Thyroid gland (tissue), 4 donors: ENCODE measurements at regions not wholly inside any gene's neighbourhood (a gene's known extent, or its start where the extent isn't known, plus 50 kb on each side); places are given as distances from the start of the nearest gene placed in this dataset.
A peak's percentile ranks its signal among the peaks of the same experiment; 100 is the strongest.

ENCODE experiments used
- DNase-seq, 2 donors: peaks; one replicate each; pipeline ENCODE4 v3.0.0-alpha.2; 2019
- H3K27ac ChIP-seq, 3 donors: fragments of 200-600 bp; sonication (generic); 1 replicate in 2 of 3; 2 replicates in 1 of 3; pipeline ENCODE4 v1.5.1; 2016 to 2019; ENCODE audit warnings: mild to moderate bottlenecking in 1 of 3, moderate library complexity in 1 of 3
- H3K27me3 ChIP-seq: fragments of 200-600 bp; sonication (generic); one replicate; pipeline ENCODE4 v1.5.1; 2019
- H3K36me3 ChIP-seq, 2 donors: fragments of 200-600 bp; sonication (generic); one replicate each; pipeline ENCODE4 v1.5.1; 2016 to 2019
- H3K4me1 ChIP-seq, 2 donors: fragments of 200-600 bp; sonication (generic); one replicate each; pipeline ENCODE4 v1.5.1; 2017 to 2019
- H3K4me3 ChIP-seq, 3 donors: fragments of 200-600 bp; sonication (generic); replicated peaks in 1 of 3; 1 replicate in 2 of 3; 2 replicates in 1 of 3; pipeline ENCODE4 v1.5.1; 2016; ENCODE audit warnings: mild to moderate bottlenecking in 1 of 3
- H3K9me3 ChIP-seq: fragments of 200-600 bp; sonication (generic); one replicate; pipeline ENCODE4 v1.5.1; 2017
- POLR2A ChIP-seq, 2 donors: fragments of 450-650 bp; IDR thresholded peaks; one replicate each; pipeline ENCODE4 v1.6.1; 2017; ENCODE audit warnings: antibody characterized with exemption in 2 of 2, mild to moderate bottlenecking in 2 of 2, moderate library complexity in 1 of 2
- WGBS, 2 donors: methylation state at CpG; one replicate each; pipeline ENCODE4 v1.1.5; 2017; 5-methylcytosine and 5-hydroxymethylcytosine counted together
- intact Hi-C: fragments of 100-400 bp; cut with DNase I; formaldehyde crosslinking; loops from one replicate; pipeline ENCODE4 v1.15.1; 2023
- TF ChIP-seq, protein P1 (sequence below), 6 experiments: fragments of 200-600 bp in 3 of 6; fragments of 450-650 bp in 3 of 6; sonication (generic) in 3 of 6; IDR thresholded peaks; one replicate each; pipeline ENCODE4 v1.5.1; 2016 to 2019; ENCODE audit warnings: antibody characterized with exemption in 6 of 6, mild to moderate bottlenecking in 2 of 6, inconsistent platforms in 1 of 6, moderate library complexity in 1 of 6

DNA sequence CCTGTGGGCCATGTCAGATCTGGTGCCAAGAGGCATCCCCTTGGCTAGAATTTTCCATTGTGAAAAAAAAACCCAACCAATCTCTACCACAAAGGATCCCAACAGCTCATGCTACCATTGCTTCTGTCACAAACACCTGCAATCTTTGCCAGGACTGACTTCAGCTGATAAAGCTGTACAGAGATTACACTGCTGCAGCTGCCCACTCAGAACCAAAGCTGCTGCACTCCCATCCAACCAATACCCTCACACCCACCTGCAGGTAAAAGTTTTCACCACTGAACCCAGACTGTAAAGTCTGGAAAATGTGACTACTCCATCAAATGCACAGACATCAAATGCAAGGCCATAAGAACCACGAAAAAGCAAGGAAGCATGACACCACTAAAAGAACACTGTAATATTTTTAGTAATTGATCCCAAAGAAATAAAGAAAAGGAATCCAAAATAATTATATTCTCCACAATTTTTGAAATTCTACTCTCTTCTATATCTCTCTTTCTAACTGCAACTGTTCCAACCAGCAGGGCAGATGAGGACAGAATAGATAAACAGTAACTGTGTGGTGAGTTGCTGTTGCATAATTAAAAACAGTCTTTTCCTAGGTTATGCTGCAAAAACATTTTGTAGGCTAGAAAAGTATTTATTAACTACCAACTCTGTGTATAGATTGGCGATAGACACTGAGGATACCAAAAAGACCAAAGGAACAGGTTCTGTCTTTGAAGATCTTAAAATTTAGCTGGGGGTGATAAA, 128.0 kb upstream of the MCHR2 start:
- no peaks in the 10 kb centered on the region for H3K9me3 ChIP-seq
- TF ChIP-seq, protein P1, sequence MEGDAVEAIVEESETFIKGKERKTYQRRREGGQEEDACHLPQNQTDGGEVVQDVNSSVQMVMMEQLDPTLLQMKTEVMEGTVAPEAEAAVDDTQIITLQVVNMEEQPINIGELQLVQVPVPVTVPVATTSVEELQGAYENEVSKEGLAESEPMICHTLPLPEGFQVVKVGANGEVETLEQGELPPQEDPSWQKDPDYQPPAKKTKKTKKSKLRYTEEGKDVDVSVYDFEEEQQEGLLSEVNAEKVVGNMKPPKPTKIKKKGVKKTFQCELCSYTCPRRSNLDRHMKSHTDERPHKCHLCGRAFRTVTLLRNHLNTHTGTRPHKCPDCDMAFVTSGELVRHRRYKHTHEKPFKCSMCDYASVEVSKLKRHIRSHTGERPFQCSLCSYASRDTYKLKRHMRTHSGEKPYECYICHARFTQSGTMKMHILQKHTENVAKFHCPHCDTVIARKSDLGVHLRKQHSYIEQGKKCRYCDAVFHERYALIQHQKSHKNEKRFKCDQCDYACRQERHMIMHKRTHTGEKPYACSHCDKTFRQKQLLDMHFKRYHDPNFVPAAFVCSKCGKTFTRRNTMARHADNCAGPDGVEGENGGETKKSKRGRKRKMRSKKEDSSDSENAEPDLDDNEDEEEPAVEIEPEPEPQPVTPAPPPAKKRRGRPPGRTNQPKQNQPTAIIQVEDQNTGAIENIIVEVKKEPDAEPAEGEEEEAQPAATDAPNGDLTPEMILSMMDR (IDR thresholded peaks at IDR 0.05) = no peak
- no peak for TF ChIP-seq POLR2A (IDR thresholded peaks at IDR 0.05)
- no peaks in the 10 kb centered on the region for H3K27me3 ChIP-seq
- intact Hi-C loops = no loop called here
- H3K27ac ChIP-seq = no peak overlapping the region
- WGBS, 2 donors = 76 to 81% methylated on average over 2 of the region's 2 CpGs
- no peak overlapping the region for H3K4me3 ChIP-seq
- H3K4me1 ChIP-seq = no peaks in the 10 kb centered on the region
- H3K36me3 ChIP-seq = no peaks in the 10 kb centered on the region
- no peak for DNase-seq

DNA sequence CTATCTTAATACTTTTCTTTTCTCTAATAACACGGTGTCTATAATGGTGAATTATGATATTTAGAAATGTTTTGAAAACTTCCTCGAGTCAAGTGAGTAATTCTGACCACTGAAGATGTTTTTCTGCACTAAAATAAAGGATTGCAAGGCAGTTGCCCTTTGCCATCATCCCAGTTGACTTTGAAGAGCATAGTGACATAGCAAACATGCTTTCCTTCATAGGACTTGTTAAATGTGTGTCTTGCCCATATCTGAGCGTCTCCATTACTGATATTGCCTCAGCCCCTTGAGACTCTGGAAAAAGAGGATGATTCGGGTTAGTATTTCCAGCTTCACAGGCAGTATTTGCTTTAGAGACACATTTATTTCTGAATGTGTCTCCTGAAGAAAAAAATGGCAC, 125.2 kb upstream of the MCHR2 start:
- WGBS, 2 donors = 73 to 74% methylated on average over 4 of the region's 4 CpGs
- Histone ChIP-seq H3K36me3 (no peaks in the 10 kb centered on the region), H3K4me3 (no peak overlapping the region), H3K4me1 (no peaks in the 10 kb centered on the region), H3K27ac (no peak overlapping the region), H3K27me3 (no peaks in the 10 kb centered on the region), H3K9me3 (no peaks in the 10 kb centered on the region)
- DNase-seq = no peak
- intact Hi-C loops = loop anchor here (5.0 to 10.0 kb wide), 2 partner anchors 358 to 546 kb away; no protein-coding TSS in a partner anchor
- no peak for TF ChIP-seq POLR2A (IDR thresholded peaks at IDR 0.05)
- TF ChIP-seq, protein P1 (IDR thresholded peaks at IDR 0.05) = no peak

DNA sequence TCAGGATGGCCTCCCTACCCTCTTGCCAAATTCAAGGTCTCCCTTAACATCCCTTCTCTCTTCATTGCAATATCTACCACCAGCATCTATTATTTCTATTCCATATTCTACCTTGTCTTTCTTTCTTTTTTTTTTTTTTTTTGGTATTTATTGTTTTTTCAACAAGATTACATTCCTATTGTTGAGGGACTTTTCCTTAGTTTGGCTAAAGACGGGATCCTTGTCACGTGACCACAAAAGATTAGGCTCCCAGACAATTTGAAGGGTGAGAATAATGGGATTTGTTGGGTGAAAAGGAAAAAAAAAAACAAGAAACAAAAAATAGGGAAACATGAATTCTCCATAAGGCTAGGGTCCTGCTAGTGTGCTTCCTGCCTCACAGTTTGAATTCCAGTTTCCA, 124.3 kb upstream of the MCHR2 start:
- DNase-seq = no peak
- no peak for TF ChIP-seq POLR2A (IDR thresholded peaks at IDR 0.05)
- TF ChIP-seq, protein P1 (IDR thresholded peaks at IDR 0.05) = no peak
- intact Hi-C loops = loop anchor here (5.0 to 10.0 kb wide), 2 partner anchors 359 to 546 kb away; no protein-coding TSS in a partner anchor
- Histone ChIP-seq H3K27me3 (no peaks in the 10 kb centered on the region), H3K4me1 (no peaks in the 10 kb centered on the region), H3K36me3 (no peaks in the 10 kb centered on the region), H3K9me3 (no peaks in the 10 kb centered on the region), H3K27ac (no peak overlapping the region), H3K4me3 (no peak overlapping the region)
- 91% methylated on average over 2 of the region's 2 CpGs for WGBS, 2 donors

DNA sequence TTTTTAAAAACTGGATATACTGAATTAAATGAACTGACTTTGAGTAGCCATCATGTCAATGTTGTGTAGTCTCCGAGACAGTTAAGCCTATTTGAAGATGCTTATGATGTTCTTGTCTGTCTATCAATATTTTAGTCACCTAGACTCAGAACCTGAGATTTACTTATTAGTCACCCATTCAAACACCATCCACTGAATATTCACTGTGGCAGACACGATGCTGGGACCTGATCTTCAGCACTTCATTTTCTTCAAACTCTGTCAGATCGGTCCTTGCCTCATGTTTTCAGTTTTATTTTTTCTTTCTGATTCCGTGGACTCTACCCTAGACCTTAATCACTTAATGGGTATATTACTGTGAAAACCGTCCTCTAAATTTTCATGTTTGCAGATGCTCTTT, 123.7 kb upstream of the MCHR2 start:
- Histone ChIP-seq H3K27me3 (no peaks in the 10 kb centered on the region), H3K36me3 (no peaks in the 10 kb centered on the region), H3K4me1 (no peaks in the 10 kb centered on the region), H3K4me3 (no peak overlapping the region), H3K27ac (no peak overlapping the region), H3K9me3 (no peaks in the 10 kb centered on the region)
- WGBS, 2 donors = 86 to 89% methylated on average over 5 of the region's 5 CpGs
- intact Hi-C loops = loop anchor here (5.0 to 10.0 kb wide), 2 partner anchors 360 to 547 kb away; no protein-coding TSS in a partner anchor
- no peak for DNase-seq
- no peak for TF ChIP-seq POLR2A (IDR thresholded peaks at IDR 0.05)
- TF ChIP-seq, protein P1 (IDR thresholded peaks at IDR 0.05) = no peak

DNA sequence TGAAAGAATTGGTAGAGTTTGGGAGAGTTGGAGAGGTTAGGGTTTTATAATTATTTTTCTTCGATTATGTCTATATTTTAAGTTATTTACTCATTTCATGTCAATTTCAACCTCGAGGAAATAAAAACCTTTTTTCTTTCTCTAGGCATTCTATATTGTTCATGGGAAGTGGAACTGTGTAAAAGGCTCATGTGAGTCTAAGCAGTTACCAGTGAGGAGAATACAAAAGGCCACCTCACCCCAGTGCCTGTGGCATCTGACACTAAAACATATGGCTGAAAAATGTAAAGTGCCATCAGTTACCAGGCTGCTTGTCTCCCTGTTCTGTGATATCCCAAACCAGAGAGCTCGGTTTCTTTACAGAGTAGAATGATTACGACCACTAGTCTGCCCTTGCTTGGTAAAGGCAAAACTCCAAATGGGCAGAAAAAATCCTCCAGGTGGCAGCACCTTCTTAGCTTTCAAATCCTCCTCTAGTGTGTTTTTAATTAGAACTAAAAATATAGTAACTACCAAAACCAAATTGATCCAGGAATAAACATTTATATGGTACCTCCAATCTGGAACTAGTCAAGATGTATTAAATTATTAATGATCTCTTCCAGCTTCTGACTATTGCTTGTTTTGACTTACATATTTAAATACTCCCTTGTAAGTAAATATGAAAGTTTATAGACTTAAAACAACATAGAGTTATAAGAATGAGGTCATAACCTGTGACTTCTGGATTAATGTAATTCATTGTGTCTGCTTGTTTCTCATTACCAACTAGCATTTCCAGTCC, 122.6 kb upstream of the MCHR2 start:
- 31 to 32% methylated on average over 4 of the region's 4 CpGs for WGBS, 2 donors
- intact Hi-C loops = loop anchor here (5.0 to 10.0 kb wide), 2 partner anchors 361 to 548 kb away; no protein-coding TSS in a partner anchor
- Histone ChIP-seq H3K27ac (no peak overlapping the region), H3K36me3 (no peaks in the 10 kb centered on the region), H3K4me1 (no peaks in the 10 kb centered on the region), H3K4me3 (no peak overlapping the region), H3K27me3 (no peaks in the 10 kb centered on the region), H3K9me3 (no peaks in the 10 kb centered on the region)
- peak; percentile 35 to 37 for DNase-seq
- no peak for TF ChIP-seq POLR2A (IDR thresholded peaks at IDR 0.05)
- TF ChIP-seq, protein P1 (IDR thresholded peaks at IDR 0.05) = peak in 5 of 6 experiments; percentile 23 to 65 (median 59)
